ELF-1 (cell line): ENCODE measurements at regions not wholly inside any gene's neighbourhood (a gene's known extent, or its start where the extent isn't known, plus 50 kb on each side); places are given as distances from the start of the nearest gene placed in this dataset.
A peak's percentile ranks its signal among the peaks of the same experiment; 100 is the strongest.
"Not testable (repeated sequence)": the region's sequence is repeated elsewhere in the genome, so short reads cannot be mapped to it uniquely, and the experiment has no call there.

Experiments used
- DNase-seq: peaks from one replicate; pipeline ENCODE4 v3.0.0-alpha.2; 2016; ENCODE audit warnings: low read depth, low spot score

DNA sequence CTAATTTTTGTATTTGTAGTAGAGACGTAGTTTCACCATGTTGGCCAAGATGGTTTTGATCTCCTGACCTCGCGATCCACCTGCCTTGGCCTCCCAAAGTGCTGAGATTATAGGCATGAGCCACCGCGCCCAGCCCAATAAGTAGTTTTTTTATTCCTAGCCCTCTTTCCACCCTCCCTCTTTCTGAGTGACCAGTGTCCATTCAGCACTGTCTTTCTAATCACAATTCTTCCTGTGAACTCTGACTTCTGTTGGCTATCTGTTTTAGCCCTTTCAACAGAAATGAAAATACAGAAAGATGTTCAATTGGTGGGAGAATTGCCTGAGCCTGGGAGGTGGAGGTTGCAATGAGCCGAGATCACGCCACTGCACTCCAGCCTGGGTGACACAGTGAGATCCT lies 122.3 kb upstream of the LIFR start:
- not testable (repeated sequence) for DNase-seq

GRCh38 chr5:38680094-38680825 lies 123.8 kb upstream of the LIFR start:
- DNase-seq = no peak

GRCh38 chr5:38681029-38681706 lies 124.7 kb upstream of the LIFR start:
- DNase-seq = no peak

- no peak for DNase-seq
Observed at GRCh38 chr5:38681966-38682365, 125.5 kb upstream of the LIFR start.

DNA sequence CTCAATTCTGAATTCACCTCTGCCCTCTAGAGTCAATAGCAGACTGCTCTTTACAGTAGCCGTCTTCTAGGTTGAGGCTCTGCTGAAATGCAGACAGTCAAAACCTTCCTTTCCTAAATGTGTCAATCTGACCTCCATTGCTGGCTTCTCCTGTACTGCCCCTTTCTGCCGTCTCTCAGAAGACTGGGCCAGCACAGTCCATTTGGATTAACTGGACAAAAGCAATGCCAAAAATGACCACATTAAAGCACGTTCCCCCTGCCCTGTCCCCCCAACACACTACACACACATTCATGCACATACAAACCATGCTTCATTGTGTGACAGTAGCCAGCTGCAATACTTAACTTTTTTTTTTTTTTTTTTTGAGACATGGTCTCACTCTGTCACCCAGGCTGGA lies 130.2 kb upstream of the LIFR start:
- no peak for DNase-seq

DNA sequence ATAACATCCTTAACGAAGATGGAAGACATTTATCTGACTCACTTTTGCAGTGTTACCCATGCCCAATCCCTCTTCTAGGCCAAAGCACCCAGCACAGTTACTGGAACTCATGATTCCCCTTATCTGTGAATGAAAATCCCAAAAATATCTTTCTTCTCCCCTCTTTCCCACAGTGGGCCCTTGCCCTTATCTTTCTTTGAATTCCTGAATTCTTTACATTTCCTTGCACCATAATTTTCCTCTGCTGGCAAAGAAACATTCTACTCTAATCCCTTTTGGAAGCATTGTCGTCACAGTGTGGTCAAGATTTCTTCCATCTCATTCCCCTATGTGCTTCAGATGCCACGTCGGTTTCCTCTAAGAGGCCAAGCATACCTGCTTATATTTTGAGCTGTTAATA lies 135.9 kb upstream of the LIFR start:
- no peak for DNase-seq

DNA sequence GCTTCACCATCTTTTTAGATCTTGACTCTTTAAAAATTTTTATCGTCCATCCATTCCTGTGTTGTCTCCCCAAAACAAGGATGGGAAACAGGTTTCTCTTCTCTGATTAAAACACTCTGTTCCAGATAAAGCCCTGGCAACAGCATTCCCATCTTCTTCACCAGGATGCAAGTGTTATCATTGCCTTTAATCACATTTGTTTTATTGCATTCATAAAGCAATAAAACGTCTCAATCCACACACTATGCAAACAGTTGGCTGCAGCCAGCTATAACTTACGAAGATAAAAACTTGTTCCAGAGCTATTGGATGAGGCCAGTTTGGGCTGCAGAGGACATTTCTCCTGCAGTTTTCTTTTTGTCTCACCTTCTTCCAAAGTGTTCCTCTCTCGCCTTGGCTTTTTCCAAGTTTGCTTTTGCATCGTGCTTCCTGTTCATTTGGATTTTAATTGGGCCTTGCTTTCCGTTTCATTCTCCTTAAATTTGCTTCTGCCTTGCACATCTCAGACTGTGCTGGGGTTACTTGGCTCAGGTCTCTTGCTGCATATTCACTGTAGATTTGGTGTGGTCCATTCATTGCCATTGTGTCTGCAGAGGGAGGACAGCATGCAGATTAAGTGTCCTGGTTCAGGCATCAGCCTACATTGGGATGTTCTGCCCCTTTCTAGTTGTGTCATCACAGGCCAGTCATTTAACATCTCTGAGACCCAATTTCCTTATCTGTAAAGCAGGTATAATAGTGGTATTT lies 136.5 kb upstream of the LIFR start:
- no peak for DNase-seq

- peak; percentile 50 for DNase-seq
Observed at GRCh38 chr5:38695021-38695958, 138.8 kb upstream of the LIFR start.

GRCh38 chr5:38697013-38697412 lies 140.6 kb upstream of the LIFR start:
- no peak for DNase-seq

GRCh38 chr5:38705529-38705928 lies 140.3 kb upstream of the OSMR start:
- not testable (repeated sequence) for DNase-seq

DNA sequence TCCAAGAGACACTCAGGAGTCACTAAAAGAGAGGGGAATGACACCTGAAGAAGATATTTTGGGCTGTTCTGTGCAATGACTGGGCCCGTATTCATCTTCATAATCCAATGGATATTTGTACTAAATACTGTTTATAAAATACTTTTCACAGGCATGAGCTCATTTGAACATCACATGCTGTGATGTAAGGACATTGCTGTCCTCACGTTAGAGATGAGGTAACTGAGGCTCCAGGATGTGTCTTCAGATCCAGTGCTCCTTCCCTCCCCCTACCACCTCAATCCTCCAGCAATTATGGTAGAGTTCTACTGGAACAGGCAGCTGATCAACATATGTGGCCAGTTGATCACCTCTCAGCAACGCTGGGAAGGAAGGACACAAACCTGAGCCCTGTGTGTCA lies 139.4 kb upstream of the OSMR start:
- DNase-seq = no peak

DNA sequence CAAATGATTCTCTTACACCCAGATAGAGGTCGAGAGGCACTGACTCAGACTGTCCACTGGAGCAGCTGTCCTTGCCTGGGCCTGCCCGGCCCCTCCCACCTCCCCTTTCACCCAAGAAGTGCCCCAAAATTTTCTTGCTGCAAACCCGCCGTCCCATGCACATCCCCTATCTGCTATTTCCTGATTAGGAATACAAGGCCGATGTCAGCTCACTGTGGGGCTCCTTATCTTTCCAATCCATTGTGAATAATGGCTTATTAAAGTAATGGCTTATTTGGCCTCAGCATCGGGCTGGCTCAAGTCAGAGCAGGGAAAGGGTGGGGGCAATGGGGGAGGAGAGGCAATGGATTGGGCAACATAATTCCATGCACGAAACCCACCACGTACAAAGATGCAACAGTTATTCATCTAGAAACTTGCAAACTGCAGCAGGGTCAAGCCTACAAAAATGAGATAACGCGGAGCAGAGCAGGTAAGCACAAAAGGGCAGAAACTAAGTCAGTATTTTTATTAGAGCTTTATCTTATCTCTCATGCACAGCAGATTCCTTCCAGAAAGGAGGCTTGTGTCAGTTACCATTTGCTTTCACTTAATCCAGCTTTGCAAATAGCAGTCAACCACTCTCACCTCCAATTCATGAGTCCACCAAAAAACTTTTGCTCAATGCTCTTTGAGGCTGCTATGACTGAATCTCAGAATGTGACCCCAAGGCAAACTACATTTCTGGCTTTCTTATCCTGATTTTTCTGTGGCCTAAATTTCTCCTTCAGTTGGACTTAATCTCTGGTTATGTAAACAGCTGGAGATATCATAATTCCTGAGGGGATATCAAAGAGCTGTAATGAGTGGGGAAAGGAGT lies 138.2 kb upstream of the OSMR start:
- DNase-seq = peak; percentile 34

- DNase-seq = no peak
Observed at GRCh38 chr5:38709678-38710306, 136.0 kb upstream of the OSMR start.

- DNase-seq = no peak
Observed at GRCh38 chr5:38710627-38711026, 135.2 kb upstream of the OSMR start.

- DNase-seq = no peak
Observed at GRCh38 chr5:38712391-38712790, 133.4 kb upstream of the OSMR start.

GRCh38 chr5:38714240-38714639 lies 131.6 kb upstream of the OSMR start:
- no peak for DNase-seq

DNA sequence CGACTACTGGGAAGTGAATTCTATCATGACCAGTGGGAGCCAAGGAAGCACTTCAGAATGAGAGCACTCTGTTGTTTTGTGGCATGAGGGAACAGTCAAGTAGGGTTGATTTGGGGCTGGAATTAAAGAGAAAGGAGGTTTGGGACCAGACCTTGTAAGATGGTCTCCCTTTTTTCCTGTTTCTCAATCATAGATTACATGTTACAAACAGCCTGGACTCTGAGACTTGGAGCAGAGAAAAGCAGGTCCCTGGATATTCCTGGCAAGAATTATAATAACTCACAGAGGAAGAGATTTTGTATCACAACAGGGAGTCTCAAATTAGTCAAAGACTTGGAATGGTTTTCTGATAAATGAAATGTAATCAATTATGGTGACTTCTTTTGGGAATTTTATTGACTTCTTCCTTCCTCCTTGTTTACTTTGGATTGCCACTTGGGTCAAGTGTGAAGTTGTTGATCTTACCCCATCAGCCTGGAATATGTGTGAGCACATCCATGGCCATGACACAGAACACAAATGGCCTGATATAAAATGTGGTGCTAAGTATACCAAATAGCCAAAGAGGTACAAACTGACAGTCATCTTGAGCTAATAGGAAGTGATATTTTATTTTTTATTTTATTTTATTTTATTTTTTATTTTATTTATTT lies 131.0 kb upstream of the OSMR start:
- no peak for DNase-seq

DNA sequence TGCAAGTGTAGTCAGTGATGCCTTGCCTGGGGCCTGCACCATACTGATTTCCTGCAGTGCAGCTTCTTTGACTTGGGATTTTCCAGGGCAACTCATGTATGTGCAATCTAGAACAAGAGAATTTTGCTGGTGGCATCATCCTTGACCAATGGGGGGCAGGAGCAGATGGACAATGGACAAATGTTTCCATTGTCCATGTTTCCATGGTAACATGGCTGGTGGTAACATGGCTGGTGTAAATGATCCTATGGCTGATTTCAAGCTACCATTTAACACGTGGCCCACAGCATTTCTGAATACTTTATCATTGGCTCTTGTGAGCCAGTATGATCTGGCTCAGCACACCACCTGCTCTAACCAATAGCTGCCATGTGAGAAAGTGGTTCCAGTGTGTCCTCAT lies 130.1 kb upstream of the OSMR start:
- no peak for DNase-seq

DNA sequence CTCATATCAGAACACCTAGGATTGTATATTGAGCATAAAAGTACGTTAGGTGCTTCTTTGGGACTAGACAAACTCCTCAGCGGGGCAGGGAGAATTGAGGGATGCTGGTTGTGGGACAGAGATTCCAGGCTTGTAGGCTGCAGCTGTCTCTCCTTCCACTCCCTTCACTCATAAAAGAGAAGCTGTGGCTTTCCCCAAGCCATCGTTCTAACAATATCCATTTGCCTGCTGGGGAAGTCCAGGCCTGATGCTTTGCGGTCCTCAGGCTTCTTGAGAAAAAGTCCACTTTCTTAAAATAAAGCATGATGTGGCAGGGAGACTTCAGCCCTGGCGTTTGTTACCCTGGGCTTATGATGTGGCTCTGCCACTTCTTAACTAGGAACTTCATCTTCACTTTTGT lies 129.3 kb upstream of the OSMR start:
- DNase-seq = no peak
